GM18499 (cell line): ENCODE measurements at regions not wholly inside any gene's neighbourhood (a gene's known extent, or its start where the extent isn't known, plus 50 kb on each side); places are given as distances from the start of the nearest gene placed in this dataset.
A peak's percentile ranks its signal among the peaks of the same experiment; 100 is the strongest.

ENCODE experiments used
- ATAC-seq: cut with Tn5 transposase; IDR thresholded peaks from one replicate; pipeline ENCODE4 v1.9.1; 2021; ENCODE audit warnings: moderate number of reproducible peaks; ENCODE audit not compliant: insufficient read depth, unreplicated experiment

GRCh38 chr21:39033878-39034589, 149.2 kb downstream of the PSMG1 start:
- ATAC-seq = no peak

GRCh38 chr21:39029900-39030884, 153.1 kb downstream of the PSMG1 start:
- no peak for ATAC-seq

GRCh38 chr21:39029086-39029755, 154.0 kb downstream of the PSMG1 start:
- no peak for ATAC-seq

- ATAC-seq = no peak
These were observed 158.1 kb downstream of the PSMG1 start for GRCh38 chr21:39025198-39025597.

- no peak for ATAC-seq
These were observed 158.7 kb downstream of the PSMG1 start for GRCh38 chr21:39024538-39024937.

- no peak for ATAC-seq
These were observed 160.2 kb downstream of the PSMG1 start for GRCh38 chr21:39022863-39023693.

- no peak for ATAC-seq
These were observed 160.8 kb downstream of the PSMG1 start for GRCh38 chr21:39022466-39022862.

GRCh38 chr21:39022035-39022434, 161.2 kb downstream of the PSMG1 start:
- ATAC-seq = no peak

- no peak for ATAC-seq
These were observed 161.8 kb downstream of the PSMG1 start for GRCh38 chr21:39021478-39021832.

- ATAC-seq = no peak
These were observed 162.3 kb downstream of the PSMG1 start for GRCh38 chr21:39020751-39021477.

GRCh38 chr21:39018730-39019129, 164.5 kb downstream of the PSMG1 start:
- no peak for ATAC-seq

- ATAC-seq = peak; percentile 73
These were observed 166.4 kb downstream of the PSMG1 start for GRCh38 chr21:39016740-39017315.

- no peak for ATAC-seq
These were observed 168.5 kb downstream of the PSMG1 start for GRCh38 chr21:39014747-39015146.

GRCh38 chr21:39012326-39013230, 170.7 kb downstream of the PSMG1 start:
- ATAC-seq = no peak

- no peak for ATAC-seq
These were observed 171.3 kb downstream of the PSMG1 start for GRCh38 chr21:39011911-39012310.

- ATAC-seq = no peak
These were observed 172.4 kb downstream of the PSMG1 start for GRCh38 chr21:39010629-39011404.

- ATAC-seq = no peak
These were observed 173.5 kb downstream of the PSMG1 start for GRCh38 chr21:39009587-39010225.
